GM18867 (cell line): ENCODE measurements at regions not wholly inside any gene's neighbourhood (a gene's known extent, or its start where the extent isn't known, plus 50 kb on each side); places are given as distances from the start of the nearest gene placed in this dataset.

Source experiments
- ATAC-seq: cut with Tn5 transposase; IDR thresholded peaks from one replicate; pipeline ENCODE4 v1.9.1; 2021; ENCODE audit warnings: mild to moderate bottlenecking, moderate library complexity; ENCODE audit not compliant: unreplicated experiment

- no peak for ATAC-seq
These were observed 1219.9 kb upstream of the CNTN5 start for GRCh38 chr11:97800891-97801290.

- no peak for ATAC-seq
These were observed 1206.3 kb upstream of the CNTN5 start for GRCh38 chr11:97814325-97814959.

GRCh38 chr11:97815667-97816066, 1205.1 kb upstream of the CNTN5 start:
- no peak for ATAC-seq

GRCh38 chr11:97832451-97832850, 1188.3 kb upstream of the CNTN5 start:
- ATAC-seq, result no peak

GRCh38 chr11:97833412-97833811, 1187.3 kb upstream of the CNTN5 start:
- ATAC-seq, result no peak

GRCh38 chr11:97844016-97844415, 1176.7 kb upstream of the CNTN5 start:
- no peak for ATAC-seq

GRCh38 chr11:97847730-97848129, 1173.0 kb upstream of the CNTN5 start:
- no peak for ATAC-seq

- ATAC-seq, result no peak
These were observed 1170.0 kb upstream of the CNTN5 start for GRCh38 chr11:97850701-97851100.

GRCh38 chr11:97854357-97854756, 1166.4 kb upstream of the CNTN5 start:
- ATAC-seq, result no peak

GRCh38 chr11:97854877-97855276, 1165.9 kb upstream of the CNTN5 start:
- no peak for ATAC-seq

- no peak for ATAC-seq
These were observed 1164.1 kb upstream of the CNTN5 start for GRCh38 chr11:97856666-97857065.

- no peak for ATAC-seq
These were observed 1160.5 kb upstream of the CNTN5 start for GRCh38 chr11:97860237-97860636.

GRCh38 chr11:97862021-97862420, 1158.7 kb upstream of the CNTN5 start:
- no peak for ATAC-seq

GRCh38 chr11:97865424-97866012, 1155.2 kb upstream of the CNTN5 start:
- no peak for ATAC-seq

GRCh38 chr11:97871816-97872215, 1148.9 kb upstream of the CNTN5 start:
- ATAC-seq, result no peak

GRCh38 chr11:97880209-97880608, 1140.5 kb upstream of the CNTN5 start:
- no peak for ATAC-seq

- ATAC-seq, result no peak
These were observed 1137.7 kb upstream of the CNTN5 start for GRCh38 chr11:97883086-97883485.

- ATAC-seq, result no peak
These were observed 1132.1 kb upstream of the CNTN5 start for GRCh38 chr11:97888641-97889040.

GRCh38 chr11:97890466-97890865, 1130.3 kb upstream of the CNTN5 start:
- no peak for ATAC-seq

- ATAC-seq, result no peak
These were observed 1127.1 kb upstream of the CNTN5 start for GRCh38 chr11:97893612-97894011.

- ATAC-seq, result no peak
These were observed 1125.8 kb upstream of the CNTN5 start for GRCh38 chr11:97894978-97895377.

GRCh38 chr11:97895572-97895971, 1125.2 kb upstream of the CNTN5 start:
- no peak for ATAC-seq

- ATAC-seq, result no peak
These were observed 1117.9 kb upstream of the CNTN5 start for GRCh38 chr11:97902828-97903227.
